ENCODE measurements at regions not wholly inside any gene's neighbourhood (a gene's known extent, or its start where the extent isn't known, plus 50 kb on each side); places are given as distances from the start of the nearest gene placed in this dataset.

GRCh38 chr10:130500261-130501000, 364.2 kb downstream of the GLRX3 start:
- TF ChIP-seq CTCF (IDR thresholded peaks at IDR 0.05), result no peak
- no peak for TF ChIP-seq POLR2A (IDR thresholded peaks at IDR 0.05)
